GM19240 (cell line): ENCODE measurements at regions not wholly inside any gene's neighbourhood (a gene's known extent, or its start where the extent isn't known, plus 50 kb on each side); places are given as distances from the start of the nearest gene placed in this dataset.
"Not testable (repeated sequence)": the region's sequence is repeated elsewhere in the genome, so short reads cannot be mapped to it uniquely, and the experiment has no call there.

Source experiments
- DNase-seq: peaks from one replicate; pipeline ENCODE4 v3.0.0; 2011; ENCODE audit warnings: low spot score; ENCODE audit not compliant: insufficient read length

GRCh38 chr9:108254236-108254635 is 601.5 kb downstream of the ACTL7B start:
- no peak for DNase-seq

DNA sequence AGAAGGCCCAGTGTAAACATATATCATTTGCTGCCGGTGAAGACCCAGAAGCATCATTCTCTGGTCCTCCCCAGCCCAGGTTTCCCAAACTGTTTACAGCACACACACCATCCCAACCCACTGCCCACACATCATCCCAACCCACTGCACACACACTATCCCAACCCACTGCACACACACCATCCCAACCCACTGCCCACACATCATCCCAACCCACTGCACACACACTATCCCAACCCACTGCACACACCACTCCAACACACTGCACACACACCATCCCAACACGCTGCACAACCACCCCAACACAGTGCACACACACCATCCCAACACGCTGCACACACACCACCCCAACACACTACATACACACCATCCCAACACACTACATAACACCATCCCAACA is 608.4 kb downstream of the ACTL7B start:
- DNase-seq, result not testable (repeated sequence)

DNA sequence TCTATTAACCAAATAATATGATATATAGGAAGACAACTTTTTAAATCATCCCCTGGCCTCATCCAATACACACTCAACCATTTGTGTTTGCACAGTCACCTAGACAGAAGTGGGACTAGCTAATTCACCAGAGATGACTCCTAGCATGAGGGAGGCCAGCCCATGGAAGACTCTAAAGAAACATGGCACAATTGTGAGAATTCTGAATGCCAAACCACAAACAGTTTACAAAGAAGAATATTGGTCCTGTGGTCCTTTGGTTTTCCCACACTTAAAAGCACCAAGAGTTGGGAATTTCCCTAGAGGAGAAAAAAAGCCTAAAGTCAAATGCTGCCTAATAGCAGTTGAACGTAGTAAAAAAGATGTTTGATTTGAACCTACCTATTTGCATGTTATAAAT is 609.9 kb downstream of the ACTL7B start:
- DNase-seq, result no peak

DNA sequence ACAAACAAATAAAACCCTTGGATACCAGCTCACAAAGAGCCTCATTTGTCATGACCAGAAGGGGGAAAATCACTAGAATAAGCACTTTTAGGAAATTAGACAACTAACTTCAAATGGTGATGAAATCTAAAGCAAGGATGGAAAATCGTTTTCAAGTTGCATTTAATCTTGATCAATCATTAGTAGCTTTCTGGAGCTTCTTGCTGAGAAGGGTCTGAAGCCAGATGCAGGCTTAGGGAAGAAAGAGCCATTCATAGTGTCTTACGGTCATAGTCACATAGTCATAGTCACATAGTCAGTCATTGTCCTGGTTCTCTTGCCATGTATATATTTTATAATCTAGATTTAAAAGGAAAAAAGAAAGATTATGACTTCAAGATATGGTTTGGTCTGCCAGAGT is 610.5 kb downstream of the ACTL7B start:
- no peak for DNase-seq

GRCh38 chr9:108244686-108245085 is 611.1 kb downstream of the ACTL7B start:
- DNase-seq, result no peak

DNA sequence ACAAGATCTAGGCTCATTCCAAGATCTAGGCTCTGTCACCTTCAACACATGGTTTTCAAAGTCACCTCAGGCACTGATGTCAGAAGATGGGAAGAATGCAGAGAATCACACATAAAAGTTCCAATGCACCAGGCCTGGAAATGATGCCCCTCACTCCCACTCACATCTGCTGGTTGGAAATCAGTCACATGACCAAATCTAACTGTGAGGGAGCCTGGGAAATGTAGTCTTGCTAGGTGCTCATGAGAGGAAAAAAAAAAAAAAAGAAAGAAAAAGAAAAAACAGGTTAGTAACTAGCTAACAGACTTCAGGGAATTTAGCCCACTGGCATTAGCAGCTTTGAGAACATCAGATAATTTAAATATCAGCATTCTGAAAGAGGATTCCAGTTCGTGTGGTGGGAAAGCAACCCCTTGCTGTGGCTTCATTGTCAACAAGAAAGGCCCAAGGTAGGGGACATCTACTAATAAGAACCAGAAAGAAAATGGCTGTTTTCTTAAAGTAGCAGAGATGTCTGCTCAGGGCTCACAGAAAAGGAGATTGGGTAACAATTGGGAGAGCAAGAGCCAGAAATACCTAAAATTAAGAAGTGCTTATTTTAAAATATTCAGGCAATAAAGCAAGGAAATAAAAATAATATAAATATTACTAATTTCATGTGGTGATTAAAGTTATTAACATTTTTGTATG is 614.3 kb downstream of the ACTL7B start:
- DNase-seq, result no peak

DNA sequence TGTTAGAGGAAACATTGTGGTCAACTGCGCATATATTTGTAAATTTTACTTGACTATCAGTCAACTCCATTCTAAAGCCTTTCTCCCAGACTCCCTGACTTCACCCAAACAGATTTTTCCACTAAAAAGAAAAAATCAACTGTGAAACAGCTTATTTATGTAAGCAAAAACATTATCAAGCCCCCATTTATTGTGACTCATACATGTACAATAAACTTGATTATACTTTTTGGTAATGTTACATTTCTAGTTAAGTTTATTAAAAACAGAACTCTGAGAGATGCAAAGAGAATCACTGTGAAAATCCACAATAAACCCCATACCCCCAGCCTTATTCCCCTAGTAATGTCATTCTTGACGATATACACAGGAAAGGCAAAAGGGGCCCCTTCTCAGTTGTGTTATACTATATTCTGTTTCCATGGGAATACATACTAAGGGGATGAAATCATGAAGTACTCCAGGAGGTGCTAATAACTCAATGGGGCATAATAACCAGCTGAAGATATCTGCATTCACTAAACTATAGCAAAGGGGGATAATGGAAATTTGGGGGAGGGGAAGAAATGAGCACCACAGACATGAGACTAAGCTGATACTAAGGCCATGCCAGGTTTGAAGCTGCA is 616.0 kb downstream of the ACTL7B start:
- no peak for DNase-seq

DNA sequence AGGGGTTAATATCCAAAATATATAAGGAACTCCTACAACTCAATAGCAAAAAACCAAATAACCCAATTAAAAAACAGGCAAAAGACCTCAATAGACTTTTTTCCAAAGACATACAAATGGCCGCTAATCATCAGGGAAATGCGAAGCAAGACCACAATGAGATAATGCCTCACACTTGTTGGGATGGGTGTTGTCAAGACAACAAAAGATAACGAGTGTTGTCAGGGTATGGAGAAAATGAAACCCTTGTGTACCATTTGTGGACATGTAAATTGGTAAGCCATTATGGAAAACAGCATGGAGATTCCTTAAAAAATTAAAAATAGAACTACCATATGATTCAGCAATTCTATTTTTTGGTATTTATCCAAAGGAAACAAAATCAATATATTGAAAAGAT is 620.2 kb downstream of the ACTL7B start:
- no peak for DNase-seq

DNA sequence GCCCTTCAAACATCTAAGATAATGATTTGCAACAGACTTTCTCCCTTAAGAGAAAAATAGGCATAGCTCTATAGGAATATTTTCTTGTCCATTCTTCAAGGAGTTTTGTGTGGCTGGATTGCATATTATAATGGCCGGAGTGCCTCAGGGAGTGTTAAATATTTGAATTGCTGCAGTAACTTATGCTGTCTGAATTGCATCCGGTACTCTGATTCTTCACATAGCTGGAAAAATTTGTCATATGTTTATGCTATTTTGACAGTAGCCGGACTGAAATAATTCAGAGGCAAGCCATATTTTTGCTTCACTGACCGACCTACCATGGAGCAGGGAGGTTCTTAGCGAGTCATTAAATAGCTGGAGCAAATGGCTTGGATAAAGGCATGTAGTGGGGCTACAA is 621.0 kb downstream of the ACTL7B start:
- DNase-seq, result no peak

GRCh38 chr9:108225149-108225800 is 630.5 kb downstream of the ACTL7B start:
- no peak for DNase-seq

GRCh38 chr9:108224716-108225115 is 631.1 kb downstream of the ACTL7B start:
- DNase-seq, result no peak

- DNase-seq, result no peak
Observed at GRCh38 chr9:108219664-108220063, 636.1 kb downstream of the ACTL7B start.

- no peak for DNase-seq
Observed at GRCh38 chr9:108217431-108218349, 638.1 kb downstream of the ACTL7B start.

- DNase-seq, result no peak
Observed at GRCh38 chr9:108213511-108213910, 642.3 kb downstream of the ACTL7B start.

DNA sequence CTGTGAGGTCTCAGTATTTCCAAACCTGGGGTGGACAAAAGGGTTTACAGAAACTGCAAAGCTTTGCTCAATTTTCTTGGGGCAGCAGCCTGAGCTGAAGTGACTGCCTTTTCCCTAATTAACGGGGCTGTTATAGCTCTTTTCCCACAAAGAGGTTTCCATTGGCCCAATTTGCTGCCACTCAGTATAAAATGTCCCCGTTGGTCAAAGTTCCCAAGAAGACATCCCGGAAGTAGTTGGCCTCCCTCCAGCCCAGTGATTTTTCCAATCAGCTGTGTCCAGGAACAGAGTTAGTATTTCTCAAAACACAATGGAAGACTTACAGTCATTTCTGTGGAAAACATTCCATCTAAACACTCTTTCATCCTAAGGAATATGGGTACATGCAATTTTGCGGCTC is 643.6 kb downstream of the ACTL7B start:
- no peak for DNase-seq

- no peak for DNase-seq
Observed at GRCh38 chr9:108211411-108211955, 644.3 kb downstream of the ACTL7B start.

DNA sequence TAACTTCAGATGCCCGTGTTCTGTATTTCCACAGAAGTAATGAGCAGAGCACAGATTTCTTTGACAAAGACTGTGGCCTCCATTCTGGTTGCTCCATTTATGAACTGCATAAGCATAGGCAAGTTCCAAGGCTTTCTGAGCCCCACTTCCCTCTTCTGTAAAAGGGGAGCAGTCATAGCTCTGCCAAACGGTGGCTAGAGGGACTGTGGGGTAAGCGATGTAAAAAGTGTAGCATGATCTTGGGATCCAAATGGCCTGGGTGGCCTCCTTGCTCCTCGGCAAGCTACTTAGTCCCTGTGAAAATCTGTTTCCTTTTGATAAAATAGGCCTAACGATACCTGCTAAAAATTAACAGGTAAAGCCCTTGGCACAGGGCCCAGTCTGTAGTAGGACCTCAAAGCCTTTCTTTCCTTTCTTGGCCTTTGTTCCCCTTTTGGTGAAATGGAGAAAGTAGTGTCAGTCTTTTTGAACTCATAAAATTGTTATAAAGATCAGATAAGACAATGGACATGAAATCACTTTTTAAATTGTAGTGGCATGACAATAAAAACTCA is 646.6 kb downstream of the ACTL7B start:
- DNase-seq, result no peak

DNA sequence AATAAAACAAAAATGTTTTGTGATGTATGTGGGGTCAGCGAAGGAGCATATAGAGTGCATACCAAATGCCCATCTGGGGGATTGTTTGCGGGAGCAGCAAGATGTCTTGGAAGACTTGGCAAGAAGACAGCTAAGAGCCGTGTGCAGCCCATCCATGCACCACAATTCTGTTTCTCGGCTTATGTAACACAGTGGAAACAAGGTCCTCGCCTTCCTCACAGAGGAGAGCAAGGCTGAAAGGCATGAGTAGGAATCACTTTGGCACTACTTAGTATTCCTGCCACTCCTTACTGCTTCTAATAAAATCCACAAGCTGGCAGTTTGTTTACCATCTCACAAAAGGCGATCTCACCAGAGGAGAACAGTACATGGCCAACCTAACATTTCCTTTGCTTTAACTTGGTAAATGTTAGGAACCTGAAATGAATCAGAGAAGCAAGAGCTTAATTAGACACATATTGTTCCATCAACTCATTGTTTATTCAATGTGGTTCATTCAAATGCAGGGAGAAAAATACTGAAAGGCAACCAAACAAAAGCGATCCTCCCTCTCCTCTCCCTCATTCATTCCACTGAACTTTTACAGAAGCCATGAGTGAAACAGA is 648.1 kb downstream of the ACTL7B start:
- DNase-seq, result no peak

- DNase-seq, result no peak
Observed at GRCh38 chr9:108205276-108205675, 650.5 kb downstream of the ACTL7B start.

DNA sequence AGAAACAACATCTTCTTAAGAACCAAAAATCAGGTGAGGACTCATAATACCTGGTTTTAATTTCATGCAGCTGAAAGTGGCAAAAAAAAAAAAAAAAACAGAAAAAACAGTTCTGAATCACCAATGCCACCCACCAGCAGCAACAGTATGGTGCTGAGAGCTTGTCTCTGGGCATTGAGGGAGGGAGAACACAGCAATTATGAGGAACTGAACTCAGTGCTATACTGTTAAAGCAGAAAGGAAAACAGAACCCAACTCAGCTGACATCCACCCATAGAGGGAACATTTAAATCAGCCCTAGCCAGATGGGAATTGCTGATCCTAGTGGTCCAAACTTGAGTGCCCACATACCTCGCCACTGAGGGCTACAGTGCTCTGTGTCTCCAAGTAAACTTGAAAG is 657.9 kb downstream of the ACTL7B start:
- no peak for DNase-seq

DNA sequence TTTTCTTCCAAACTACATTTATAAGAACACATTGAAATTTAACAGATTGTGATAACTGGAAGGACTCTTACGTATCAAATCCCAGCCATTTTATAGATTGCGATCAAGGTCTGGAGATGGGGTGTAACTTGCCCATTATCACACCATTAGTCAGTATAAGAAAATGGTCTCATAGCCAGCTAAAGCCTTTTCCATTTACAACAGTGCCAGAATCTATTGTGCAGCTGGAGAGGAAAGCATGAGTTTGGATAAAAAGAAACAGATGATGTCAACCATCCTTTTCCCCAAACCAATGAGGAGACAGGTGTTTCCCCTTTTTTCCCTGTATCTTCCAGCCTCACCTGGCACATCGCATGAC is 658.8 kb downstream of the ACTL7B start:
- no peak for DNase-seq
